ENCODE measurements at regions not wholly inside any gene's neighbourhood (a gene's known extent, or its start where the extent isn't known, plus 50 kb on each side); places are given as distances from the start of the nearest gene placed in this dataset.

DNA sequence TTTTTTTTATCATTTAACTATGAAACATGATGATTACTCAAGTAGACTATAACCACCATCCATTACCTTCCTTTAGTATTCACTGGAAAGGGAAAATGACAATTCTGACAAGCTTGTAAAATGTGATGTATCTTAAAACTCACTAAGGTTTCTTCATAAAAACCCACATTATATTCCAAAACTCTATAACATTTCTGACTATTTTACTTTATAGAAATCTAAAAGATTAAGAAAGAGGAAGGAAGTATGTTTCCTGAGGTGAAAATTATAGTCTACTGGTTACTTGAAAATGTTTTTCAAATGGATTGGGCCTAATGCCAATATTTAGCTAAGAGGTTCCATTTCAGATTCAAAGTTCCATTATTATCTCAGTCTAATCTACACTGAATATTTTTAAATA, 1982.2 kb upstream of the C9orf72 start:
- TF ChIP-seq, protein P1, sequence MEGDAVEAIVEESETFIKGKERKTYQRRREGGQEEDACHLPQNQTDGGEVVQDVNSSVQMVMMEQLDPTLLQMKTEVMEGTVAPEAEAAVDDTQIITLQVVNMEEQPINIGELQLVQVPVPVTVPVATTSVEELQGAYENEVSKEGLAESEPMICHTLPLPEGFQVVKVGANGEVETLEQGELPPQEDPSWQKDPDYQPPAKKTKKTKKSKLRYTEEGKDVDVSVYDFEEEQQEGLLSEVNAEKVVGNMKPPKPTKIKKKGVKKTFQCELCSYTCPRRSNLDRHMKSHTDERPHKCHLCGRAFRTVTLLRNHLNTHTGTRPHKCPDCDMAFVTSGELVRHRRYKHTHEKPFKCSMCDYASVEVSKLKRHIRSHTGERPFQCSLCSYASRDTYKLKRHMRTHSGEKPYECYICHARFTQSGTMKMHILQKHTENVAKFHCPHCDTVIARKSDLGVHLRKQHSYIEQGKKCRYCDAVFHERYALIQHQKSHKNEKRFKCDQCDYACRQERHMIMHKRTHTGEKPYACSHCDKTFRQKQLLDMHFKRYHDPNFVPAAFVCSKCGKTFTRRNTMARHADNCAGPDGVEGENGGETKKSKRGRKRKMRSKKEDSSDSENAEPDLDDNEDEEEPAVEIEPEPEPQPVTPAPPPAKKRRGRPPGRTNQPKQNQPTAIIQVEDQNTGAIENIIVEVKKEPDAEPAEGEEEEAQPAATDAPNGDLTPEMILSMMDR (IDR thresholded peaks at IDR 0.05) = no peak
- TF ChIP-seq POLR2A (IDR thresholded peaks at IDR 0.05) (no peak), POLR2AphosphoS5 (IDR thresholded peaks at IDR 0.05) (no peak)

All from prostate gland (tissue), 2 donors.